SK-N-MC (cell line): ENCODE measurements at regions not wholly inside any gene's neighbourhood (a gene's known extent, or its start where the extent isn't known, plus 50 kb on each side); places are given as distances from the start of the nearest gene placed in this dataset.

ENCODE experiments used
- FOXP2 ChIP-seq: optimal IDR thresholded peaks from 2 replicates; pipeline ENCODE3; 2011; ENCODE audit warnings: mild to moderate bottlenecking, moderate library complexity; ENCODE audit not compliant: insufficient read depth; ENCODE audit errors: extremely low read length, control extremely low read depth
- POLR2AphosphoS5 ChIP-seq: IDR thresholded peaks from 2 replicates; pipeline ENCODE4 v1.6.1; 2012; ENCODE audit warnings: mild to moderate bottlenecking, low read depth, low read length, borderline replicate concordance

- TF ChIP-seq FOXP2 (no peak), POLR2AphosphoS5 (no peak)
Observed at GRCh38 chr5:3432135-3432534, 163.5 kb upstream of the IRX1 start.
